ENCODE measurements at regions not wholly inside any gene's neighbourhood (a gene's known extent, or its start where the extent isn't known, plus 50 kb on each side); places are given as distances from the start of the nearest gene placed in this dataset.

DNA sequence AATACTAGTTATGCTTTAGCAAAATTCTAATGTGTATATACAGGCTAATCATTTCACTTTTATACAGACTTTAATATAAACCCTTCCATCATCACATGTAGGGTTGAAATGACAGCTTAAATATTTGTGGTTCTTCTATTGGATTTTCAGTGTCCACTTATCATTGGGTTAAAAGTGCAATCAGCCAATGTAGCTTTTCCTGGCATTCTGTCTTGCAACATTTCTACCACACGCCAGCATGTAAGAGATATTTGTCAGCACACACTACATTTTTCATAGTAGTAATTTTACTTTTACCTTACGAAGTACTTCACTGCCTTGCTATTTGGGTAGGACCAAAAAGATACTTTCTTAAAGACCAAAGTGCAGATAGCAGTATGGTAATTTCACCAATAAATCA lies 252.0 kb downstream of the TBX18 start:
- Histone ChIP-seq H3K9me3 (replicated peaks; ENCODE audit: control insufficient read depth, insufficient read depth, low read depth, low read length) (no peaks in the 10 kb centered on the region), H3K9me1 (ENCODE audit: control insufficient read depth, insufficient read depth, low read length) (no peaks in the 10 kb centered on the region), H3K27ac (ENCODE audit: extremely low read depth, low read depth, low read length) (no peak overlapping the region), H3K4me3 (no peak overlapping the region), H3K79me2 (ENCODE audit: control insufficient read depth, insufficient read depth, low read length) (no peaks in the 10 kb centered on the region), H3K9ac (ENCODE audit: insufficient read depth in 1 of 2, low read depth in 2 of 2, low read length in 2 of 2) (no peak overlapping the region), H3K4me2 (ENCODE audit: insufficient read depth, low read length) (no peak overlapping the region), H2AFZ (ENCODE audit: low read depth, low read length) (no peak overlapping the region), H3K27me3 (ENCODE audit: control insufficient read depth in 2 of 2, insufficient read depth in 2 of 2, low read length in 2 of 2) (no peaks in the 10 kb centered on the region), H3K4me1 (replicated peaks in 1 of 2; ENCODE audit: control insufficient read depth in 2 of 2, insufficient read depth in 2 of 2, low read length in 2 of 2) (no peaks in the 10 kb centered on the region), H3K36me3 (ENCODE audit: control insufficient read depth, insufficient read depth, low read length) (no peaks in the 10 kb centered on the region), H4K20me1 (replicated peaks; ENCODE audit: control insufficient read depth, insufficient read depth, low read length) (no peaks in the 10 kb centered on the region)
- no peak for TF ChIP-seq LARP7 (IDR thresholded peaks at IDR 0.05)
- TF ChIP-seq SRSF1 (IDR thresholded peaks at IDR 0.05; ENCODE audit: low read depth, low read length): no peak
- TF ChIP-seq, protein P1, sequence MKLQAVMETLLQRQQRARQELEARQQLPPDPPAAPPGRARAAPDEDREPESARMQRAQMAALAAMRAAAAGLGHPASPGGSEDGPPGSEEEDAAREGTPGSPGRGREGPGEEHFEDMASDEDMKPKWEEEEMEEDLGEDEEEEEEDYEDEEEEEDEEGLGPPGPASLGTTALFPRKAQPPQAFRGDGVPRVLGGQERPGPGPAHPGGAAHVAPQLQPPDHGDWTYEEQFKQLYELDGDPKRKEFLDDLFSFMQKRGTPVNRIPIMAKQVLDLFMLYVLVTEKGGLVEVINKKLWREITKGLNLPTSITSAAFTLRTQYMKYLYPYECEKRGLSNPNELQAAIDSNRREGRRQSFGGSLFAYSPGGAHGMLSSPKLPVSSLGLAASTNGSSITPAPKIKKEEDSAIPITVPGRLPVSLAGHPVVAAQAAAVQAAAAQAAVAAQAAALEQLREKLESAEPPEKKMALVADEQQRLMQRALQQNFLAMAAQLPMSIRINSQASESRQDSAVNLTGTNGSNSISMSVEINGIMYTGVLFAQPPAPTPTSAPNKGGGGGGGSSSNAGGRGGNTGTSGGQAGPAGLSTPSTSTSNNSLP (IDR thresholded peaks at IDR 0.05; ENCODE audit: borderline replicate concordance, low read depth, low read length): no peak
- no peak for TF ChIP-seq ZNF561 (CRISPR knock-in tag; conservative IDR thresholded peaks at IDR 0.05)
- TF ChIP-seq PRPF4 (IDR thresholded peaks at IDR 0.05; ENCODE audit: insufficient read depth, low read depth, low read length, poor library complexity, severe bottlenecking): no peak
- no peak for TF ChIP-seq RBM15 (IDR thresholded peaks at IDR 0.05; ENCODE audit: insufficient read depth, low read length)
- no peak for TF ChIP-seq TRIM24 (IDR thresholded peaks at IDR 0.05)
- no peak for TF ChIP-seq SREBF2 (CRISPR knock-in tag; IDR thresholded peaks at IDR 0.05)
- TF ChIP-seq ETV6 (IDR thresholded peaks at IDR 0.05; ENCODE audit: borderline replicate concordance in 1 of 2, low read depth in 2 of 2, low read length in 1 of 2): no peak
- no peak for TF ChIP-seq ETV6 (CRISPR knock-in tag; IDR thresholded peaks at IDR 0.05; ENCODE audit: borderline replicate concordance)
- no peak for TF ChIP-seq NEUROD1 (IDR thresholded peaks at IDR 0.05; ENCODE audit: borderline replicate concordance, low read depth, low read length, partially characterized antibody)
- TF ChIP-seq TAF15 (IDR thresholded peaks at IDR 0.05; ENCODE audit: low read depth, low read length): no peak
- no peak for TF ChIP-seq NCOA4 (IDR thresholded peaks at IDR 0.05; ENCODE audit: partially characterized antibody)
- no peak for TF ChIP-seq POLR2B (IDR thresholded peaks at IDR 0.05; ENCODE audit: low read depth, partially characterized antibody)
- no peak for TF ChIP-seq CSDE1 (IDR thresholded peaks at IDR 0.05)
- no peak for TF ChIP-seq RFX1 (IDR thresholded peaks at IDR 0.05)
- no peak for TF ChIP-seq RFX7 (CRISPR knock-in tag; IDR thresholded peaks at IDR 0.05)
- no peak for TF ChIP-seq ZNF740 (CRISPR knock-in tag; IDR thresholded peaks at IDR 0.05)
- TF ChIP-seq ZNF740 (tag; IDR thresholded peaks at IDR 0.05): no peak
- TF ChIP-seq ZNF3 (CRISPR knock-in tag; IDR thresholded peaks at IDR 0.05): no peak
- TF ChIP-seq ZNF589 (CRISPR knock-in tag; IDR thresholded peaks at IDR 0.05; ENCODE audit: low read depth): no peak
- no peak for TF ChIP-seq LCOR (CRISPR knock-in tag; IDR thresholded peaks at IDR 0.05)
- POLR2A ChIA-PET: no interaction called here
- WGBS (ENCODE audit: insufficient coverage, low coverage, missing lambda C conversion rate): 0% methylated on average over 2 of the region's 2 CpGs
- ATAC-seq (no peak), DNase-seq (ENCODE audit: extremely low read depth in 1 of 4, low spot score in 3 of 4) (no peak), FAIRE-seq (no peak)
- intact Hi-C loops (cut with micrococcal nuclease) (no loop called here), in situ Hi-C loops (cut with MboI) (no loop called here)
- CTCF ChIA-PET (ENCODE audit: low intra/inter-chr PET ratio): no interaction called here
- BruUV-seq (replicated peaks): no TSS peak

All from K562 (cell line).